ENCODE measurements at regions not wholly inside any gene's neighbourhood (a gene's known extent, or its start where the extent isn't known, plus 50 kb on each side); places are given as distances from the start of the nearest gene placed in this dataset.
"Not testable (repeated sequence)": the region's sequence is repeated elsewhere in the genome, so short reads cannot be mapped to it uniquely, and the experiment has no call there.

GRCh38 chr4:174183259-174183658 lies 100.2 kb downstream of the FBXO8 start:
- no peak for DNase-seq (ENCODE audit: low read depth)

GRCh38 chr4:174181827-174182226 lies 101.6 kb downstream of the FBXO8 start:
- no peak for DNase-seq (ENCODE audit: low read depth)

GRCh38 chr4:174177536-174177935 lies 105.9 kb downstream of the FBXO8 start:
- no peak for DNase-seq (ENCODE audit: low read depth)

GRCh38 chr4:174175836-174176235 lies 107.6 kb downstream of the FBXO8 start:
- not testable (repeated sequence) for DNase-seq (ENCODE audit: low read depth)

GRCh38 chr4:174173360-174173759 lies 110.1 kb downstream of the FBXO8 start:
- DNase-seq (ENCODE audit: low read depth) = no peak

- DNase-seq (ENCODE audit: low read depth) = no peak
These were observed 111.2 kb downstream of the FBXO8 start for GRCh38 chr4:174172274-174172673.

- no peak for DNase-seq (ENCODE audit: low read depth)
These were observed 112.6 kb downstream of the FBXO8 start for GRCh38 chr4:174170906-174171305.

- DNase-seq (ENCODE audit: low read depth) = no peak
These were observed 113.4 kb downstream of the FBXO8 start for GRCh38 chr4:174170091-174170490.

GRCh38 chr4:174157106-174157607 lies 126.3 kb downstream of the FBXO8 start:
- DNase-seq (ENCODE audit: low read depth) = peak; percentile 13

- DNase-seq (ENCODE audit: low read depth) = peak; percentile 38
These were observed 127.1 kb downstream of the FBXO8 start for GRCh38 chr4:174156239-174156826.

GRCh38 chr4:174154215-174154854 lies 129.1 kb downstream of the FBXO8 start:
- DNase-seq (ENCODE audit: low read depth) = peak; percentile 49

- no peak for DNase-seq (ENCODE audit: low read depth)
These were observed 130.6 kb downstream of the FBXO8 start for GRCh38 chr4:174152717-174153466.

GRCh38 chr4:174147863-174148262 lies 135.6 kb downstream of the FBXO8 start:
- DNase-seq (ENCODE audit: low read depth) = no peak

GRCh38 chr4:174144106-174144505 lies 139.4 kb downstream of the FBXO8 start:
- no peak for DNase-seq (ENCODE audit: low read depth)

- DNase-seq (ENCODE audit: low read depth) = no peak
These were observed 141.6 kb downstream of the FBXO8 start for GRCh38 chr4:174141876-174142275.

- no peak for DNase-seq (ENCODE audit: low read depth)
These were observed 144.9 kb downstream of the FBXO8 start for GRCh38 chr4:174138616-174139015.

- no peak for DNase-seq (ENCODE audit: low read depth)
These were observed 145.8 kb downstream of the FBXO8 start for GRCh38 chr4:174137698-174138097.

GRCh38 chr4:174135936-174136406 lies 147.5 kb downstream of the FBXO8 start:
- DNase-seq (ENCODE audit: low read depth) = no peak

- no peak for DNase-seq (ENCODE audit: low read depth)
These were observed 147.9 kb downstream of the FBXO8 start for GRCh38 chr4:174135530-174135929.

- DNase-seq (ENCODE audit: low read depth) = no peak
These were observed 149.1 kb downstream of the FBXO8 start for GRCh38 chr4:174134361-174134760.

- DNase-seq (ENCODE audit: low read depth) = no peak
These were observed 149.9 kb downstream of the FBXO8 start for GRCh38 chr4:174133551-174133950.

- no peak for DNase-seq (ENCODE audit: low read depth)
These were observed 151.6 kb downstream of the FBXO8 start for GRCh38 chr4:174131901-174132300.

GRCh38 chr4:174122705-174123104 lies 160.8 kb downstream of the FBXO8 start:
- DNase-seq (ENCODE audit: low read depth) = no peak
